OCI-LY1 (cell line): ENCODE measurements at regions not wholly inside any gene's neighbourhood (a gene's known extent, or its start where the extent isn't known, plus 50 kb on each side); places are given as distances from the start of the nearest gene placed in this dataset.

Source experiments
- EZH2 ChIP-seq: fragments of 200-600 bp; sonication (generic), shearing (Covaris generic); IDR thresholded peaks from 2 replicates; pipeline ENCODE4 v1.8.0; 2017; ENCODE audit warnings: borderline replicate concordance, mixed run types, mild to moderate bottlenecking, antibody characterized with exemption, low read length, moderate library complexity, mixed read lengths
- TF ChIP-seq, protein P1 (sequence below): fragments of 200-600 bp; sonication (generic), shearing (Covaris generic); IDR thresholded peaks from 2 replicates; pipeline ENCODE4 v1.5.1; 2017; ENCODE audit warnings: mild to moderate bottlenecking, antibody characterized with exemption, low read length, moderate library complexity, mixed read lengths

DNA sequence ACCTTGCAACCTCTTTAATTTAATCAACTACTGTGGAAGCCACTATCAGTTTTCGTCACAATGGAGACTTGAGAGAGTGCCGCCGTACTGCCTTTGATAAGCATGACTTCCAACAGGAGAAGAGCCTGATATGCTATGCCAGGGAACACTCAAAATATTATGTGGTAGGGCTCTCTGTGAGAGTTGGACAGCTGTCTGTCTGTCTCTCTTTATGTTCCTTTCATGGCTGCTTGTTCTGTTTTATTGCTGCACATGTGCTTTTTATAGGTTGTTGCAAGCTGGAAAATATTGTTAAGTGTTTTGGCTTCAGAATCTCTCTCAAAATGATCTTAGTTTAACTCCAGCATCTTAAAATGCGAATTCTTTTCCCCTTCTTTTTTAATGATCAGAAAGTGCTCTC is 249.4 kb upstream of the RARB start:
- TF ChIP-seq, protein P1, sequence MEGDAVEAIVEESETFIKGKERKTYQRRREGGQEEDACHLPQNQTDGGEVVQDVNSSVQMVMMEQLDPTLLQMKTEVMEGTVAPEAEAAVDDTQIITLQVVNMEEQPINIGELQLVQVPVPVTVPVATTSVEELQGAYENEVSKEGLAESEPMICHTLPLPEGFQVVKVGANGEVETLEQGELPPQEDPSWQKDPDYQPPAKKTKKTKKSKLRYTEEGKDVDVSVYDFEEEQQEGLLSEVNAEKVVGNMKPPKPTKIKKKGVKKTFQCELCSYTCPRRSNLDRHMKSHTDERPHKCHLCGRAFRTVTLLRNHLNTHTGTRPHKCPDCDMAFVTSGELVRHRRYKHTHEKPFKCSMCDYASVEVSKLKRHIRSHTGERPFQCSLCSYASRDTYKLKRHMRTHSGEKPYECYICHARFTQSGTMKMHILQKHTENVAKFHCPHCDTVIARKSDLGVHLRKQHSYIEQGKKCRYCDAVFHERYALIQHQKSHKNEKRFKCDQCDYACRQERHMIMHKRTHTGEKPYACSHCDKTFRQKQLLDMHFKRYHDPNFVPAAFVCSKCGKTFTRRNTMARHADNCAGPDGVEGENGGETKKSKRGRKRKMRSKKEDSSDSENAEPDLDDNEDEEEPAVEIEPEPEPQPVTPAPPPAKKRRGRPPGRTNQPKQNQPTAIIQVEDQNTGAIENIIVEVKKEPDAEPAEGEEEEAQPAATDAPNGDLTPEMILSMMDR: no peak
- TF ChIP-seq EZH2: no peak
